DOHH2 (cell line): ENCODE measurements at regions not wholly inside any gene's neighbourhood (a gene's known extent, or its start where the extent isn't known, plus 50 kb on each side); places are given as distances from the start of the nearest gene placed in this dataset.

Source experiments
- EZH2phosphoT487 ChIP-seq: fragments of 200-600 bp; sonication (generic); IDR thresholded peaks from 2 replicates; pipeline ENCODE4 v1.6.1; 2017; ENCODE audit warnings: borderline replicate concordance, mild to moderate bottlenecking, antibody characterized with exemption, low read length, moderate library complexity, mixed read lengths
- TF ChIP-seq, protein P1 (sequence below): fragments of 200-600 bp; sonication (generic); IDR thresholded peaks from one replicate; pipeline ENCODE4 v1.5.1; 2014; ENCODE audit warnings: antibody characterized with exemption, mild to moderate bottlenecking, low read depth, low read length; ENCODE audit not compliant: poor library complexity, severe bottlenecking

DNA sequence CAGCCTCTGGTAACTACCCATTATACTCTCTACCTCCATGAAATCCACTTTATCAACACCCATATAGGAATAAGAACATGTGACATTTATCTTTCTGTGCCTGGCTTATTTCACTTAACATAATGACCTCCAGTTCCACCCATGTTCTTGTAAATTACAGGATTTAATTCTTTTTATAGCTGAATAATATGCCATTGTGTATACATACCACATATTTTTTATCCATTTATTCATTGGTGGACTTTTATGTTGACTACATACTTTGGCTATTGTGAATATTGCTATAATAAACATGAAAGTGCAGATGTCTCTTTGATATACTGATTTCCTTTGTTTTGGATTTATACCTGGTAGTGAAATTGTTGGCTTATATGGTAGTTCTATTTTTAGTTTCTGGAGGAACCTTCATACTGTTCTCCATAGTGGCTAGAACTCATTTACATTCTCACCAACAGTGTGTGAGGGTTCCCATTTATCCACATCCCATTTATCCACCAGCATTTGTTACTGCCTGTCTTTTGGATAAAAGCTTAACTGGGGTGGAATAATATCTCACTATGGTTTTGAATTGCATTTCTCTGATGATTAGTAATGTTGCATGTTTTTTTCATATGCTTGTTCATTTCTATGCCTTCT is 473.4 kb downstream of the TBL1XR1 start:
- TF ChIP-seq, protein P1, sequence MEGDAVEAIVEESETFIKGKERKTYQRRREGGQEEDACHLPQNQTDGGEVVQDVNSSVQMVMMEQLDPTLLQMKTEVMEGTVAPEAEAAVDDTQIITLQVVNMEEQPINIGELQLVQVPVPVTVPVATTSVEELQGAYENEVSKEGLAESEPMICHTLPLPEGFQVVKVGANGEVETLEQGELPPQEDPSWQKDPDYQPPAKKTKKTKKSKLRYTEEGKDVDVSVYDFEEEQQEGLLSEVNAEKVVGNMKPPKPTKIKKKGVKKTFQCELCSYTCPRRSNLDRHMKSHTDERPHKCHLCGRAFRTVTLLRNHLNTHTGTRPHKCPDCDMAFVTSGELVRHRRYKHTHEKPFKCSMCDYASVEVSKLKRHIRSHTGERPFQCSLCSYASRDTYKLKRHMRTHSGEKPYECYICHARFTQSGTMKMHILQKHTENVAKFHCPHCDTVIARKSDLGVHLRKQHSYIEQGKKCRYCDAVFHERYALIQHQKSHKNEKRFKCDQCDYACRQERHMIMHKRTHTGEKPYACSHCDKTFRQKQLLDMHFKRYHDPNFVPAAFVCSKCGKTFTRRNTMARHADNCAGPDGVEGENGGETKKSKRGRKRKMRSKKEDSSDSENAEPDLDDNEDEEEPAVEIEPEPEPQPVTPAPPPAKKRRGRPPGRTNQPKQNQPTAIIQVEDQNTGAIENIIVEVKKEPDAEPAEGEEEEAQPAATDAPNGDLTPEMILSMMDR = no peak
- TF ChIP-seq EZH2phosphoT487 = no peak
